PC-9 (cell line): ENCODE measurements at regions not wholly inside any gene's neighbourhood (a gene's known extent, or its start where the extent isn't known, plus 50 kb on each side); places are given as distances from the start of the nearest gene placed in this dataset.

ENCODE experiments used
- BruUV-seq: library from RNA; stranded (reverse); fragments of 400-500 nt; replicated peaks from 2 replicates; lab custom pipeline; 2021; lab: Mats Ljungman, UMichigan
- CTCF ChIA-PET: fragments of 300-600 bp; sonication (Branson Sonifier 250); formaldehyde crosslinking; loops from one replicate; lab custom pipeline; 2022; ENCODE audit warnings: antibody characterized with exemption; lab: Charles Lee
- POLR2A ChIA-PET: fragments of 300-600 bp; sonication (Branson Sonifier 250); formaldehyde crosslinking; loops from one replicate; lab custom pipeline; 2022; ENCODE audit warnings: antibody characterized with exemption; ENCODE audit not compliant: unreplicated experiment; lab: Charles Lee
- DNase-seq, 2 experiments: peaks; one replicate each; pipeline versions ENCODE4 v3.0.0 to v3.0.0-alpha.2; 2015 to 2022; ENCODE audit warnings: mixed read lengths in 1 of 2
- H2AFZ ChIP-seq: fragments of 200-600 bp; sonication (generic); 2 replicates; pipeline ENCODE4 v1.8.1; 2017; ENCODE audit warnings: antibody characterized with exemption
- H3F3A ChIP-seq: fragments of 200-600 bp; sonication (generic); 2 replicates; pipeline ENCODE4 v1.8.1; 2017; ENCODE audit warnings: antibody characterized with exemption, mild to moderate bottlenecking, low read depth; ENCODE audit not compliant: insufficient read depth
- H3K27ac ChIP-seq: fragments of 200-600 bp; sonication (generic); 2 replicates; pipeline ENCODE4 v1.6.1; 2016; ENCODE audit warnings: mixed run types
- H3K27me3 ChIP-seq: fragments of 200-600 bp; sonication (generic); 2 replicates; pipeline ENCODE4 v1.6.1; 2016; ENCODE audit warnings: low read depth, mixed run types; ENCODE audit not compliant: insufficient read depth
- H3K36me3 ChIP-seq: fragments of 200-600 bp; sonication (generic); 2 replicates; pipeline ENCODE4 v1.6.1; 2016; ENCODE audit warnings: low read depth, mixed run types
- H3K4me1 ChIP-seq: fragments of 200-600 bp; sonication (generic); replicated peaks from 2 replicates; pipeline ENCODE4 v1.6.1; 2016; ENCODE audit warnings: mixed run types; ENCODE audit not compliant: insufficient read depth
- H3K4me2 ChIP-seq: fragments of 200-600 bp; sonication (generic); 2 replicates; pipeline ENCODE4 v1.6.1; 2017; ENCODE audit warnings: mixed run types
- H3K4me3 ChIP-seq: fragments of 200-600 bp; sonication (generic); 2 replicates; pipeline ENCODE4 v1.6.1; 2016; ENCODE audit warnings: mixed run types
- H3K79me2 ChIP-seq: fragments of 200-600 bp; sonication (generic); 2 replicates; pipeline ENCODE4 v1.6.1; 2017; ENCODE audit warnings: low read depth, mixed run types
- H3K9me2 ChIP-seq: fragments of 200-600 bp; sonication (generic); 2 replicates; pipeline ENCODE4 v1.8.1; 2017; ENCODE audit warnings: mild to moderate bottlenecking; ENCODE audit not compliant: insufficient read depth
- H3K9me3 ChIP-seq: fragments of 200-600 bp; sonication (generic); 2 replicates; pipeline ENCODE4 v1.8.1; 2016; ENCODE audit warnings: low read depth; ENCODE audit not compliant: insufficient read depth
- H4K20me1 ChIP-seq: fragments of 200-600 bp; sonication (generic); 2 replicates; pipeline ENCODE4 v1.8.1; 2017; ENCODE audit not compliant: insufficient read depth
- CTCF ChIP-seq: fragments of 200-600 bp; sonication (generic); conservative IDR thresholded peaks from 2 replicates; pipeline ENCODE4 v1.6.1; 2017; ENCODE audit warnings: mixed run types, antibody characterized with exemption, mild to moderate bottlenecking, moderate library complexity
- EZH2 ChIP-seq: fragments of 200-600 bp; sonication (generic); IDR thresholded peaks from 2 replicates; pipeline ENCODE4 v1.8.0; 2017; ENCODE audit warnings: antibody characterized with exemption, low read depth
- intact Hi-C: fragments of 100-400 bp; cut with micrococcal nuclease; formaldehyde crosslinking; loops from one replicate; pipeline ENCODE4 v1.10.0; 2022; ENCODE audit not compliant: unreplicated experiment

- ChIA-PET CTCF (no interaction called here), POLR2A (no interaction called here)
- H3K27ac ChIP-seq = no peak overlapping the region
- H3K4me3 ChIP-seq = no peak overlapping the region
- H3K36me3 ChIP-seq = no peaks in the 10 kb centered on the region
- no peaks in the 10 kb centered on the region for H3K9me2 ChIP-seq
- TF ChIP-seq CTCF (no peak), EZH2 (no peak)
- H4K20me1 ChIP-seq = no peaks in the 10 kb centered on the region
- H3K79me2 ChIP-seq = no peaks in the 10 kb centered on the region
- H3K9me3 ChIP-seq = no peaks in the 10 kb centered on the region
- H3F3A ChIP-seq = no peaks in the 10 kb centered on the region
- no peaks in the 10 kb centered on the region for H3K27me3 ChIP-seq
- H3K4me1 ChIP-seq = no peaks in the 10 kb centered on the region
- no peak overlapping the region for H3K4me2 ChIP-seq
- H2AFZ ChIP-seq = no peak overlapping the region
- no peak for DNase-seq
- intact Hi-C loops = no loop called here
- BruUV-seq = no TSS peak
Measured at GRCh38 chr6:82038631-82039030, 208.9 kb downstream of the IBTK start.

GRCh38 chr6:82035526-82035925 is 212.0 kb downstream of the IBTK start:
- no TSS peak for BruUV-seq

GRCh38 chr6:82033631-82034211 is 213.8 kb downstream of the IBTK start:
- Histone ChIP-seq H3K9me2 (no peaks in the 10 kb centered on the region), H3K36me3 (no peaks in the 10 kb centered on the region), H3K79me2 (no peaks in the 10 kb centered on the region), H3K27me3 (no peaks in the 10 kb centered on the region), H4K20me1 (no peaks in the 10 kb centered on the region), H3K4me3 (no peak overlapping the region), H3K9me3 (no peaks in the 10 kb centered on the region), H3K4me2 (no peak overlapping the region), H3K27ac (no peak overlapping the region), H2AFZ (no peak overlapping the region), H3K4me1 (no peaks in the 10 kb centered on the region), H3F3A (no peaks in the 10 kb centered on the region)
- ChIA-PET POLR2A (interaction anchor here (0.7 kb wide), 1 partner anchor 1927 kb away, joined by 8 read pairs; the partner anchor contains the start of gene BCKDHB), CTCF (no interaction called here)
- TF ChIP-seq EZH2 (no peak), CTCF (no peak)
- intact Hi-C loops = no loop called here
- no peak for DNase-seq
- BruUV-seq = no TSS peak

More at GRCh38 chr6:82035526-82035925, 212.0 kb downstream of the IBTK start:
- TF ChIP-seq EZH2 (no peak), CTCF (no peak)
- POLR2A ChIA-PET = no interaction called here
- no peak overlapping the region for H3K27ac ChIP-seq
- DNase-seq = no peak
- no peaks in the 10 kb centered on the region for H3K79me2 ChIP-seq
- no peaks in the 10 kb centered on the region for H3K9me3 ChIP-seq
- CTCF ChIA-PET = no interaction called here
- H3K36me3 ChIP-seq = no peaks in the 10 kb centered on the region
- no peaks in the 10 kb centered on the region for H3K27me3 ChIP-seq
- intact Hi-C loops = no loop called here
- no peaks in the 10 kb centered on the region for H3F3A ChIP-seq
- no peak overlapping the region for H2AFZ ChIP-seq
- H3K4me3 ChIP-seq = no peak overlapping the region
- H4K20me1 ChIP-seq = no peaks in the 10 kb centered on the region
- no peaks in the 10 kb centered on the region for H3K9me2 ChIP-seq
- H3K4me1 ChIP-seq = no peaks in the 10 kb centered on the region
- H3K4me2 ChIP-seq = no peak overlapping the region
